ENCODE measurements at regions not wholly inside any gene's neighbourhood (a gene's known extent, or its start where the extent isn't known, plus 50 kb on each side); places are given as distances from the start of the nearest gene placed in this dataset.

DNA sequence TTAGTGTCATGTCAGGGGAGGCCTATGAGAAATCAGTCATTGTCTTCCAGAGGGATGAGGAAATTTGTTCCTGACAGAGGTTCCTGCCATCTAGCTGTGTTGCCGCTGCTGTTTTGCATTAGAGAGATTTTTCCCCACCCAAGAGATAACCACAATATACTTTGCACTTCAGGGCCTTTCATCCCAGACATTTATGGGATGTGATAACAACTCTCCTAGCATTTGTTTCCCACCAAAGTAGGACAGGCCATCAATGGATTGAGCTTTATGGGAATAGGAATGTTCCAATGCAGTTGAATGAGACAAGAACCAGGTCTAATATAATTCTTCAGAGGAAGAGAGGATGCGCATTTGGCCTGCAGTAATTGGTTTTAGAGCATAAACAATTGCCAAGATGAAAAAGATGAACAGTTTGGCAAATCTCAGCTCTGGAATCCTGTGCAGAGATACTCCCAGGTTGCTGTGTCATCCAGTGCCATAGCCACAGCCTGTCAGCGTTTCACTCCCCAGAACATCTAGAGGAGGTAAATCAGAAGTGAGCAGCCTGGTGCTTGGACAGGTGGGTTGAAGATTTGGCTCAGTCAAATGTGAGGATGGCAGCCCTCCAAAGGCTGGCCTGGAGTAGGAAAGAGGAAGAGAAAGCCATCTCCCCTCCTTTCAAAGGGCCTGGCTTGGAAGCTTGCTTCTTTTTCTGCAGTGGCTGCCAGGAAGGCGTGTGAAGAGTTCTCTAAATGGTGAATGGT, 93.7 kb upstream of the SETBP1 start:
- Histone ChIP-seq H3K9me3 (ENCODE audit: insufficient read depth, low read depth, low read length) (no peaks in the 10 kb centered on the region), H3K27me3 (ENCODE audit: insufficient read depth, low read length) (no peaks in the 10 kb centered on the region), H3K27ac (ENCODE audit: low read depth, low read length) (no peak overlapping the region), H3K4me1 (ENCODE audit: insufficient read depth, low read length) (no peaks in the 10 kb centered on the region), H3K36me3 (ENCODE audit: insufficient read depth, low read length) (no peaks in the 10 kb centered on the region), H3K4me3 (ENCODE audit: low read length) (no peak overlapping the region), H3K9ac (ENCODE audit: low read depth, low read length) (no peak overlapping the region)
- WGBS = 97% methylated on average over 4 of the region's 4 CpGs

DNA sequence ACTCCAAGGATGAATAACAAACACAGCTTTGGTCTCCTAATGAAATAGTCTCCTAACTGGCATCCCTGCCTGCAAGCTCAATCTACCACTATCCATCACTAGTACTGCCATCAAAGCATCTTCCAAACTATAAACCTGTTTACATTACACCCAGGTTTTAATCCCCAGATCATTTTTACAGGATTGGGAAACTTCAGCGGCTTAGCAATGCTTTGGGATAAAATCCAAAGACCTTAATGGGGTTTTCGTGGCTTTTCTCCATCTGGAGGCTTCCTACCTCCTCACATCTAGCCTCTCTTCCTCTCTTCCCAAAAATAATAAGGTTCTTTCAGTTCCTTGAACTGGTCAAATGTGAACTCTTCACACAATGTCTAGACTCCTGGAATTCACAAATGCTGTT, 92.2 kb upstream of the SETBP1 start:
- H3K27me3 ChIP-seq (ENCODE audit: insufficient read depth, low read length) = no peaks in the 10 kb centered on the region
- H3K9me3 ChIP-seq (ENCODE audit: insufficient read depth, low read depth, low read length) = no peaks in the 10 kb centered on the region
- H3K9ac ChIP-seq (ENCODE audit: low read depth, low read length) = no peak overlapping the region
- no peak overlapping the region for H3K4me3 ChIP-seq (ENCODE audit: low read length)
- H3K4me1 ChIP-seq (ENCODE audit: insufficient read depth, low read length) = peaks cover 6% of the 10 kb centered on the region; the same call in 1 of the 2 replicates
- WGBS = 90% methylated on average over 2 of the region's 2 CpGs
- H3K36me3 ChIP-seq (ENCODE audit: insufficient read depth, low read length) = no peaks in the 10 kb centered on the region
- no peak overlapping the region for H3K27ac ChIP-seq (ENCODE audit: low read depth, low read length)

GRCh38 chr18:44589693-44590355, 90.9 kb upstream of the SETBP1 start:
- H3K4me1 ChIP-seq (ENCODE audit: insufficient read depth, low read length) = peaks cover 11% of the 10 kb centered on the region; the same call in 1 of the 2 replicates
- WGBS = 95% methylated on average over 3 of the region's 3 CpGs
- no peak overlapping the region for H3K9ac ChIP-seq (ENCODE audit: low read depth, low read length)
- no peaks in the 10 kb centered on the region for H3K9me3 ChIP-seq (ENCODE audit: insufficient read depth, low read depth, low read length)
- no peak overlapping the region for H3K4me3 ChIP-seq (ENCODE audit: low read length)
- no peaks in the 10 kb centered on the region for H3K36me3 ChIP-seq (ENCODE audit: insufficient read depth, low read length)
- H3K27me3 ChIP-seq (ENCODE audit: insufficient read depth, low read length) = no peaks in the 10 kb centered on the region
- H3K27ac ChIP-seq (ENCODE audit: low read depth, low read length) = no peak overlapping the region

- Histone ChIP-seq H3K36me3 (ENCODE audit: insufficient read depth, low read length) (no peaks in the 10 kb centered on the region), H3K4me1 (ENCODE audit: insufficient read depth, low read length) (peaks cover 13% of the 10 kb centered on the region; the same call in 1 of the 2 replicates)
- WGBS = 89% methylated on average over 1 of the region's 1 CpG
Observed at GRCh38 chr18:44590956-44591670, 89.6 kb upstream of the SETBP1 start.

GRCh38 chr18:44592639-44593038, 88.0 kb upstream of the SETBP1 start:
- H3K9ac ChIP-seq (ENCODE audit: low read depth, low read length) = no peak overlapping the region
- no peaks in the 10 kb centered on the region for H3K9me3 ChIP-seq (ENCODE audit: insufficient read depth, low read depth, low read length)
- no peaks in the 10 kb centered on the region for H3K27me3 ChIP-seq (ENCODE audit: insufficient read depth, low read length)
- H3K36me3 ChIP-seq (ENCODE audit: insufficient read depth, low read length) = no peaks in the 10 kb centered on the region
- no peak overlapping the region for H3K4me3 ChIP-seq (ENCODE audit: low read length)
- no peak overlapping the region for H3K27ac ChIP-seq (ENCODE audit: low read depth, low read length)
- 72% methylated on average over 2 of the region's 2 CpGs for WGBS
- peaks cover 13% of the 10 kb centered on the region; the same call in 1 of the 2 replicates for H3K4me1 ChIP-seq (ENCODE audit: insufficient read depth, low read length)

More at GRCh38 chr18:44590956-44591670, 89.6 kb upstream of the SETBP1 start:
- Histone ChIP-seq H3K27me3 (ENCODE audit: insufficient read depth, low read length) (no peaks in the 10 kb centered on the region), H3K9ac (ENCODE audit: low read depth, low read length) (no peak overlapping the region), H3K27ac (ENCODE audit: low read depth, low read length) (no peak overlapping the region), H3K4me3 (ENCODE audit: low read length) (no peak overlapping the region), H3K9me3 (ENCODE audit: insufficient read depth, low read depth, low read length) (no peaks in the 10 kb centered on the region)

GRCh38 chr18:44594799-44595467, 85.8 kb upstream of the SETBP1 start:
- Histone ChIP-seq H3K36me3 (ENCODE audit: insufficient read depth, low read length) (no peaks in the 10 kb centered on the region), H3K9ac (ENCODE audit: low read depth, low read length) (no peak overlapping the region), H3K4me1 (ENCODE audit: insufficient read depth, low read length) (peaks cover 13% of the 10 kb centered on the region), H3K27ac (ENCODE audit: low read depth, low read length) (no peak overlapping the region), H3K27me3 (ENCODE audit: insufficient read depth, low read length) (no peaks in the 10 kb centered on the region), H3K4me3 (ENCODE audit: low read length) (no peak overlapping the region), H3K9me3 (ENCODE audit: insufficient read depth, low read depth, low read length) (no peaks in the 10 kb centered on the region)
- WGBS = 93% methylated on average over 2 of the region's 3 CpGs

GRCh38 chr18:44597797-44598196, 82.9 kb upstream of the SETBP1 start:
- H3K9ac ChIP-seq (ENCODE audit: low read depth, low read length) = no peak overlapping the region
- H3K4me3 ChIP-seq (ENCODE audit: low read length) = no peak overlapping the region
- H3K9me3 ChIP-seq (ENCODE audit: insufficient read depth, low read depth, low read length) = no peaks in the 10 kb centered on the region
- H3K27me3 ChIP-seq (ENCODE audit: insufficient read depth, low read length) = no peaks in the 10 kb centered on the region
- H3K36me3 ChIP-seq (ENCODE audit: insufficient read depth, low read length) = no peaks in the 10 kb centered on the region
- H3K27ac ChIP-seq (ENCODE audit: low read depth, low read length) = no peak overlapping the region
- 93% methylated on average over 3 of the region's 3 CpGs for WGBS
- H3K4me1 ChIP-seq (ENCODE audit: insufficient read depth, low read length) = peaks cover 8% of the 10 kb centered on the region

- Histone ChIP-seq H3K9ac (ENCODE audit: low read depth, low read length) (no peak overlapping the region), H3K4me1 (ENCODE audit: insufficient read depth, low read length) (peaks cover 7% of the 10 kb centered on the region), H3K9me3 (ENCODE audit: insufficient read depth, low read depth, low read length) (no peaks in the 10 kb centered on the region), H3K27me3 (ENCODE audit: insufficient read depth, low read length) (no peaks in the 10 kb centered on the region), H3K27ac (ENCODE audit: low read depth, low read length) (no peak overlapping the region), H3K36me3 (ENCODE audit: insufficient read depth, low read length) (no peaks in the 10 kb centered on the region), H3K4me3 (ENCODE audit: low read length) (no peak overlapping the region)
- WGBS = 86% methylated on average over 4 of the region's 4 CpGs
Observed at GRCh38 chr18:44598514-44598913, 82.2 kb upstream of the SETBP1 start.

GRCh38 chr18:44599412-44599811, 81.3 kb upstream of the SETBP1 start:
- Histone ChIP-seq H3K27me3 (ENCODE audit: insufficient read depth, low read length) (no peaks in the 10 kb centered on the region), H3K4me3 (ENCODE audit: low read length) (no peak overlapping the region), H3K27ac (ENCODE audit: low read depth, low read length) (no peak overlapping the region), H3K4me1 (ENCODE audit: insufficient read depth, low read length) (peaks cover 6% of the 10 kb centered on the region), H3K9me3 (ENCODE audit: insufficient read depth, low read depth, low read length) (no peaks in the 10 kb centered on the region), H3K36me3 (ENCODE audit: insufficient read depth, low read length) (no peaks in the 10 kb centered on the region), H3K9ac (ENCODE audit: low read depth, low read length) (no peak overlapping the region)
- 70% methylated on average over 4 of the region's 4 CpGs for WGBS

DNA sequence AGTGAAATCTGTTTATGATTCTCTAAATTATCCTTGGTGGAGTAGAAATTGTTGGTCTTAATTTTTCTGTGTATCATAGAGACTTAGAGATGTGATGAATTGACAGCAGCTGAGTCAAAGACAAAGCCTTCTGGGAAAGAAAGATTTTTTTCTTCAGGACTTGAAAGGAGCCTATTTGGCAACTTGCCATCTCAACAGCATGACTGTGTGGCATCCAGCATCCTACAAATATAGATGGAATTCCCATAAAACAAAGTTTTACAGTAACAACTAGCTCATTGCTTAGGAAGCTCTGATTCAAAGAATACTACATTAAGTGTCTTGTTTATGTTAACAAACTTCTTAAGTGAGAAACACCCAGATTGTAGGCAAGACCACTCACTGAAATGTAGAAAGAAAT, 79.2 kb upstream of the SETBP1 start:
- Histone ChIP-seq H3K9ac (ENCODE audit: low read depth, low read length) (no peak overlapping the region), H3K27me3 (ENCODE audit: insufficient read depth, low read length) (no peaks in the 10 kb centered on the region), H3K27ac (ENCODE audit: low read depth, low read length) (no peak overlapping the region), H3K4me1 (ENCODE audit: insufficient read depth, low read length) (no peaks in the 10 kb centered on the region; the same call in 1 of the 2 replicates), H3K9me3 (ENCODE audit: insufficient read depth, low read depth, low read length) (no peaks in the 10 kb centered on the region), H3K4me3 (ENCODE audit: low read length) (no peak overlapping the region), H3K36me3 (ENCODE audit: insufficient read depth, low read length) (no peaks in the 10 kb centered on the region)

DNA sequence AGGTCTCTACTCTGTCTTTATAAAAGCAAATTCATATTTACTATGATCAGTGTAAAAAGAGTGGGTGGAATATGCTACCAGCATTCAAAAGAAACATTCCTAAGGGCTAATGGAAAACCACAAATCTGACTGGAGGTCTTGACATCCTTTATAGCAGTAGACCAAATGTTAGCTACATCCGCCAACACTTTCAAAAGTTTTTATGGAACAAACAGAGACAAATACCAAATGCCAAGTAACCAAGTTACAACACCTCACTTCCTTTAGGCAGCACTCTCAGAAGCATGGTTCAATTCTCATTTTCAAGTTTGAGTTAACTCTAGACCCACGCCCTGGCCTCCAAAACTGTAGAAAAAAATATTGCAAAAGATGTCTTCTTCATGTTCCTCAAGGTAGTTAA, 78.3 kb upstream of the SETBP1 start:
- WGBS = 96% methylated on average over 2 of the region's 2 CpGs

More for the DNA sequence above, 78.3 kb upstream of the SETBP1 start:
- no peak overlapping the region for H3K9ac ChIP-seq (ENCODE audit: low read depth, low read length)
- no peak overlapping the region for H3K4me3 ChIP-seq (ENCODE audit: low read length)
- H3K4me1 ChIP-seq (ENCODE audit: insufficient read depth, low read length) = no peaks in the 10 kb centered on the region; the same call in 1 of the 2 replicates
- H3K36me3 ChIP-seq (ENCODE audit: insufficient read depth, low read length) = no peaks in the 10 kb centered on the region
- H3K9me3 ChIP-seq (ENCODE audit: insufficient read depth, low read depth, low read length) = no peaks in the 10 kb centered on the region
- H3K27ac ChIP-seq (ENCODE audit: low read depth, low read length) = no peak overlapping the region
- H3K27me3 ChIP-seq (ENCODE audit: insufficient read depth, low read length) = no peaks in the 10 kb centered on the region

Data from HUES64 (cell line).